ENCODE measurements at regions not wholly inside any gene's neighbourhood (a gene's known extent, or its start where the extent isn't known, plus 50 kb on each side); places are given as distances from the start of the nearest gene placed in this dataset.
A peak's percentile ranks its signal among the peaks of the same experiment; 100 is the strongest.
"Not testable (repeated sequence)": the region's sequence is repeated elsewhere in the genome, so short reads cannot be mapped to it uniquely, and the experiment has no call there.

- DNase-seq: no peak
Observed at GRCh38 chr7:20466543-20467021, 135.9 kb downstream of the ITGB8 start.

- DNase-seq: no peak
Observed at GRCh38 chr7:20470082-20470481, 139.4 kb downstream of the ITGB8 start.

GRCh38 chr7:20470726-20471125 lies 140.0 kb downstream of the ITGB8 start:
- DNase-seq: no peak

- no peak for DNase-seq
Observed at GRCh38 chr7:20474249-20474648, 141.2 kb upstream of the ABCB5 start.

GRCh38 chr7:20475756-20476155 lies 139.7 kb upstream of the ABCB5 start:
- no peak for DNase-seq

GRCh38 chr7:20477067-20477466 lies 138.4 kb upstream of the ABCB5 start:
- no peak for DNase-seq

GRCh38 chr7:20479706-20480105 lies 135.8 kb upstream of the ABCB5 start:
- no peak for DNase-seq

GRCh38 chr7:20482071-20482470 lies 133.4 kb upstream of the ABCB5 start:
- no peak for DNase-seq

- DNase-seq: no peak
Observed at GRCh38 chr7:20484356-20484755, 131.1 kb upstream of the ABCB5 start.

- DNase-seq: no peak
Observed at GRCh38 chr7:20488850-20489249, 126.6 kb upstream of the ABCB5 start.

- no peak for DNase-seq
Observed at GRCh38 chr7:20491284-20491683, 124.2 kb upstream of the ABCB5 start.

- no peak for DNase-seq
Observed at GRCh38 chr7:20494566-20494965, 120.9 kb upstream of the ABCB5 start.

- not testable (repeated sequence) for DNase-seq
Observed at GRCh38 chr7:20501473-20501872, 114.0 kb upstream of the ABCB5 start.

GRCh38 chr7:20503278-20503950 lies 112.1 kb upstream of the ABCB5 start:
- DNase-seq: no peak

- DNase-seq: no peak
Observed at GRCh38 chr7:20504060-20504459, 111.4 kb upstream of the ABCB5 start.

GRCh38 chr7:20506175-20506574 lies 109.3 kb upstream of the ABCB5 start:
- no peak for DNase-seq

GRCh38 chr7:20507157-20507556 lies 108.3 kb upstream of the ABCB5 start:
- no peak for DNase-seq

GRCh38 chr7:20508109-20508508 lies 107.4 kb upstream of the ABCB5 start:
- DNase-seq: no peak

GRCh38 chr7:20509892-20510572 lies 105.4 kb upstream of the ABCB5 start:
- DNase-seq: no peak

- DNase-seq: peak; percentile 11
Observed at GRCh38 chr7:20510573-20510900, 104.9 kb upstream of the ABCB5 start.

GRCh38 chr7:20513341-20513740 lies 102.1 kb upstream of the ABCB5 start:
- peak; percentile 4 for DNase-seq

GRCh38 chr7:20513897-20514296 lies 101.6 kb upstream of the ABCB5 start:
- no peak for DNase-seq

GRCh38 chr7:20514364-20514763 lies 101.1 kb upstream of the ABCB5 start:
- peak; percentile 92 for DNase-seq

- DNase-seq: no peak
Observed at GRCh38 chr7:20519645-20520044, 95.8 kb upstream of the ABCB5 start.

- DNase-seq: no peak
Observed at GRCh38 chr7:20520530-20520929, 94.9 kb upstream of the ABCB5 start.

Data from NCI-H1092 treated with DMSO at 0.1 percent for 48 hours (cell line).